Smooth muscle cell (in vitro differentiated cells): ENCODE measurements at regions not wholly inside any gene's neighbourhood (a gene's known extent, or its start where the extent isn't known, plus 50 kb on each side); places are given as distances from the start of the nearest gene placed in this dataset.

Source experiments
- DNase-seq: peaks from one replicate; lab custom pipeline; 2025; ENCODE audit not compliant: unreplicated experiment; lab: John Stamatoyannopoulos, UW
- H2AFZ ChIP-seq: fragments of 200-600 bp; sonication (generic); 2 replicates; pipeline ENCODE4 v1.6.0; 2016; ENCODE audit warnings: antibody characterized with exemption, low read depth, mild to moderate bottlenecking
- H3F3A ChIP-seq: fragments of 200-600 bp; sonication (generic); 2 replicates; pipeline ENCODE4 v1.6.0; 2017; ENCODE audit warnings: antibody characterized with exemption, low read depth
- H3K27ac ChIP-seq: fragments of 200-600 bp; sonication (generic); 2 replicates; pipeline ENCODE4 v1.5.1; 2016; ENCODE audit warnings: low read depth, mild to moderate bottlenecking
- H3K27me3 ChIP-seq: fragments of 200-600 bp; sonication (generic); 2 replicates; pipeline ENCODE4 v1.6.1; 2016; ENCODE audit warnings: low read depth, mild to moderate bottlenecking
- H3K36me3 ChIP-seq: fragments of 200-600 bp; sonication (generic); 2 replicates; pipeline ENCODE4 v1.5.1; 2016; ENCODE audit warnings: low read depth
- H3K4me1 ChIP-seq: fragments of 200-600 bp; sonication (generic); 2 replicates; pipeline ENCODE4 v1.5.1; 2016; ENCODE audit warnings: low read depth
- H3K4me2 ChIP-seq: fragments of 200-600 bp; sonication (generic); 2 replicates; pipeline ENCODE4 v1.6.0; 2016; ENCODE audit warnings: mild to moderate bottlenecking
- H3K4me3 ChIP-seq: fragments of 200-600 bp; sonication (generic); 2 replicates; pipeline ENCODE4 v1.5.1; 2016; ENCODE audit warnings: mild to moderate bottlenecking
- H3K79me2 ChIP-seq: fragments of 200-600 bp; sonication (generic); 2 replicates; pipeline ENCODE4 v1.6.0; 2016; ENCODE audit warnings: low read depth, mild to moderate bottlenecking
- H3K9ac ChIP-seq: fragments of 200-600 bp; sonication (generic); 2 replicates; pipeline ENCODE4 v1.6.0; 2016; ENCODE audit warnings: low read depth
- H3K9me3 ChIP-seq: fragments of 200-600 bp; sonication (generic); replicated peaks from 2 replicates; pipeline ENCODE4 v1.5.1; 2016; ENCODE audit warnings: low read depth
- H4K20me1 ChIP-seq: fragments of 200-600 bp; sonication (generic); 2 replicates; pipeline ENCODE4 v1.6.0; 2016; ENCODE audit warnings: low read depth
- WGBS: methylation state at CpG from one replicate; pipeline ENCODE4 v1.1.7; 2016; ENCODE audit warnings: low lambda C conversion rate; 5-methylcytosine and 5-hydroxymethylcytosine counted together
- TF ChIP-seq, protein P1 (sequence below): fragments of 200-600 bp; sonication (generic); IDR thresholded peaks from 2 replicates; pipeline ENCODE4 v1.5.1; 2017; ENCODE audit warnings: borderline replicate concordance, mild to moderate bottlenecking, antibody characterized with exemption; ENCODE audit not compliant: insufficient read depth, poor library complexity, severe bottlenecking

DNA sequence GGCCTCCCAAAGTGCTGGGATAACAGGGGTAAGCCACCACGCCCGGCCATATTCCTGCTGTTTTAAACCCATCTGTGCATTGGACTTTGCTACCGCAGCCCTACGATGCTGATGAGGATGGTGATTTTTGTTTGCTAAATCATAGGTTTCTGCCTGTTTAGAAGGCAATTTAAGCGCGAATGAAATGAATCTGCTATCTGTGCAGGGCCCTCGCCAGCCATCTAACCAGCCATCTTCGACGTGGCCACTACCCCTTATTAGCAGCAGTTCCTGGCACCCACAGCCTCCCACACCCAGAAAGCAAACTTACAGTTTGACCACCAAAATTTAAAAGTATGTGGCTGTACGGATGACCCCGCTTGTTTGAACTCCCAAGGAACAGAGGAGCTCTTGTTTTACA, 178.5 kb downstream of the SHOX start:
- Histone ChIP-seq H3K36me3 (no peaks in the 10 kb centered on the region), H3K9ac (no peak overlapping the region), H3K79me2 (no peaks in the 10 kb centered on the region), H3K4me1 (no peaks in the 10 kb centered on the region), H3K4me2 (no peak overlapping the region), H2AFZ (no peak overlapping the region), H3K4me3 (no peak overlapping the region), H3K27me3 (peaks cover 3% of the 10 kb centered on the region), H3K27ac (no peak overlapping the region), H4K20me1 (no peaks in the 10 kb centered on the region), H3F3A (no peaks in the 10 kb centered on the region), H3K9me3 (no peaks in the 10 kb centered on the region)
- TF ChIP-seq, protein P1, sequence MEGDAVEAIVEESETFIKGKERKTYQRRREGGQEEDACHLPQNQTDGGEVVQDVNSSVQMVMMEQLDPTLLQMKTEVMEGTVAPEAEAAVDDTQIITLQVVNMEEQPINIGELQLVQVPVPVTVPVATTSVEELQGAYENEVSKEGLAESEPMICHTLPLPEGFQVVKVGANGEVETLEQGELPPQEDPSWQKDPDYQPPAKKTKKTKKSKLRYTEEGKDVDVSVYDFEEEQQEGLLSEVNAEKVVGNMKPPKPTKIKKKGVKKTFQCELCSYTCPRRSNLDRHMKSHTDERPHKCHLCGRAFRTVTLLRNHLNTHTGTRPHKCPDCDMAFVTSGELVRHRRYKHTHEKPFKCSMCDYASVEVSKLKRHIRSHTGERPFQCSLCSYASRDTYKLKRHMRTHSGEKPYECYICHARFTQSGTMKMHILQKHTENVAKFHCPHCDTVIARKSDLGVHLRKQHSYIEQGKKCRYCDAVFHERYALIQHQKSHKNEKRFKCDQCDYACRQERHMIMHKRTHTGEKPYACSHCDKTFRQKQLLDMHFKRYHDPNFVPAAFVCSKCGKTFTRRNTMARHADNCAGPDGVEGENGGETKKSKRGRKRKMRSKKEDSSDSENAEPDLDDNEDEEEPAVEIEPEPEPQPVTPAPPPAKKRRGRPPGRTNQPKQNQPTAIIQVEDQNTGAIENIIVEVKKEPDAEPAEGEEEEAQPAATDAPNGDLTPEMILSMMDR: no peak
- 91% methylated on average over 11 of the region's 11 CpGs for WGBS
- no peak for DNase-seq

DNA sequence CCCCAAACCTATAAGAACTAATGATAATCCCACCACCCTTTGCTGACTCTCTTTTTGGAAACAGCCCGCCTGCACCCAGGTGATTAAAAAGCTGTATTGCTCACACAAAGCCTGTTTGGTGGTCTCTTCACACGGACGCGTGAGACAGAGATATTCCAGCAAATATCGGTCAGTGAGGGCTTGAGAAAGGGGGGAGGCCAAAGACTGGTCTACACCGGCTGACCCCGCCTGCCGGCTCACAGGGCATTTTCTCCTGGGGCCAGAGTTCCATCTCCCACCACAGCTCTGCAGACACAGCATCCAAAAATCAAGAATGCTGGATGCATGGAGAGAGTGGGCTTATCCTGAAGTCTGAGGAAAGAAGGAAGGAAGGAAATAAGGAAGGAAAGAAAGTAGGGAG, 176.0 kb downstream of the SHOX start:
- WGBS: 96% methylated on average over 8 of the region's 8 CpGs
- DNase-seq: no peak
- no peak overlapping the region for H3K27ac ChIP-seq
- H4K20me1 ChIP-seq: no peaks in the 10 kb centered on the region
- no peaks in the 10 kb centered on the region for H3F3A ChIP-seq
- H3K9me3 ChIP-seq: no peaks in the 10 kb centered on the region
- H3K36me3 ChIP-seq: no peaks in the 10 kb centered on the region
- TF ChIP-seq, protein P1: no peak
- no peaks in the 10 kb centered on the region for H3K79me2 ChIP-seq
- no peak overlapping the region for H3K9ac ChIP-seq
- no peak overlapping the region for H2AFZ ChIP-seq
- H3K4me2 ChIP-seq: no peak overlapping the region
- peaks cover 3% of the 10 kb centered on the region for H3K27me3 ChIP-seq
- H3K4me1 ChIP-seq: no peaks in the 10 kb centered on the region
- H3K4me3 ChIP-seq: no peak overlapping the region

DNA sequence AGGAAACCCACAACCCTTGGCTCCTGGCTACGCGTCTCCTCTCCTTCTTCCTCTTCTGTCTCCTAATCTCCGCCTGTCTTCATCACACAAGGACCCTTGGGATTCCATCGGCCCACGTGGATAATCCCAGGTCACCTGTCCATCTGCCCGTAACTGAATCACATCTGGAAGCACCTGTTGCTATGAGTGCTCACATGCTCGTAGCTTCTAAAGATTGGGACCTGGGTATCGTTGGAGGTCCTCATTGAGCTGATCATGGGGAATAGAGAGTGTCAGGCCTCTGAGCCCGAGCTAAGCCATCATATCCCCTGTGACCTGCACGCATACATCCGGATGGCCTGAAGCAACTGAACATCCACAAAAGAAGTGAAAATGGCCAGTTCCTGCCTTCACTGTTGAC, 175.4 kb downstream of the SHOX start:
- H3K9ac ChIP-seq: no peak overlapping the region
- TF ChIP-seq, protein P1: no peak
- 92% methylated on average over 11 of the region's 11 CpGs for WGBS
- H3K4me3 ChIP-seq: no peak overlapping the region
- no peak overlapping the region for H3K4me2 ChIP-seq
- H2AFZ ChIP-seq: no peak overlapping the region
- no peaks in the 10 kb centered on the region for H3K4me1 ChIP-seq
- no peaks in the 10 kb centered on the region for H3K36me3 ChIP-seq
- DNase-seq: no peak
- H3F3A ChIP-seq: no peaks in the 10 kb centered on the region
- no peak overlapping the region for H3K27ac ChIP-seq
- peaks cover 3% of the 10 kb centered on the region for H3K27me3 ChIP-seq
- H3K79me2 ChIP-seq: no peaks in the 10 kb centered on the region
- no peaks in the 10 kb centered on the region for H4K20me1 ChIP-seq
- H3K9me3 ChIP-seq: no peaks in the 10 kb centered on the region

- no peak for DNase-seq
- TF ChIP-seq, protein P1: no peak
- Histone ChIP-seq H2AFZ (no peak overlapping the region), H3K79me2 (no peaks in the 10 kb centered on the region), H3K9me3 (no peaks in the 10 kb centered on the region), H3K4me3 (no peak overlapping the region), H3K27ac (no peak overlapping the region), H3F3A (no peaks in the 10 kb centered on the region), H3K4me1 (no peaks in the 10 kb centered on the region), H4K20me1 (no peaks in the 10 kb centered on the region), H3K27me3 (peaks cover 3% of the 10 kb centered on the region), H3K9ac (no peak overlapping the region), H3K4me2 (no peak overlapping the region), H3K36me3 (no peaks in the 10 kb centered on the region)
- WGBS: 77% methylated on average over 16 of the region's 16 CpGs
Measured at GRCh38 chrX:805103-805670, 174.6 kb downstream of the SHOX start.
